ENCODE measurements at regions not wholly inside any gene's neighbourhood (a gene's known extent, or its start where the extent isn't known, plus 50 kb on each side); places are given as distances from the start of the nearest gene placed in this dataset.

DNA sequence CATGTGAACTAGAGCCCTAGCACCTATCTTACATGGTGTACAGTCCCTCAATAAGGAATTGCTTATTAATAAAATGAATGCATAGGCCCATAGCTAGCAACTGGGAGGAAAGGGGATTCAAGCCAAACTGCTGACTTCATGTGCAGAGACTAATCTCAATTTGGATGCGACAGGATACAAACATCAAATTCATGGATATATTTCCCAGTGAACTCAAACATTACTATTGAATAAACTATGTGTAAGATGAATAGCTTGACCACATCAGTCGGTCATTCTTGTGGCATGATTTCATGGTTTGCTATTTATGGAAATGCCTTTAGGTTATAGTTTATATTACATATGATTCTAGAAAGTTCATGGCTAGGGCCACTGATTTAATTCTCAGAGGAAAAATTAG lies 268.6 kb upstream of the SLITRK3 start:
- no peak for DNase-seq (ENCODE audit: low spot score in 2 of 2)
- whole genome bisulfite sequencing, 2 donors: 28 to 36% methylated on average over 2 of the region's 2 CpGs
- Histone ChIP-seq H3K36me3 (no peaks in the 10 kb centered on the region), H3K9me3 (no peaks in the 10 kb centered on the region), H3K27ac (no peak overlapping the region), H3K4me3 (no peak overlapping the region), H3K27me3 (no peaks in the 10 kb centered on the region), H3K4me1 (no peaks in the 10 kb centered on the region)
- TF ChIP-seq EP300 (IDR thresholded peaks at IDR 0.05): no peak
- TF ChIP-seq POLR2A (IDR thresholded peaks at IDR 0.05): no peak
- TF ChIP-seq, protein P1, sequence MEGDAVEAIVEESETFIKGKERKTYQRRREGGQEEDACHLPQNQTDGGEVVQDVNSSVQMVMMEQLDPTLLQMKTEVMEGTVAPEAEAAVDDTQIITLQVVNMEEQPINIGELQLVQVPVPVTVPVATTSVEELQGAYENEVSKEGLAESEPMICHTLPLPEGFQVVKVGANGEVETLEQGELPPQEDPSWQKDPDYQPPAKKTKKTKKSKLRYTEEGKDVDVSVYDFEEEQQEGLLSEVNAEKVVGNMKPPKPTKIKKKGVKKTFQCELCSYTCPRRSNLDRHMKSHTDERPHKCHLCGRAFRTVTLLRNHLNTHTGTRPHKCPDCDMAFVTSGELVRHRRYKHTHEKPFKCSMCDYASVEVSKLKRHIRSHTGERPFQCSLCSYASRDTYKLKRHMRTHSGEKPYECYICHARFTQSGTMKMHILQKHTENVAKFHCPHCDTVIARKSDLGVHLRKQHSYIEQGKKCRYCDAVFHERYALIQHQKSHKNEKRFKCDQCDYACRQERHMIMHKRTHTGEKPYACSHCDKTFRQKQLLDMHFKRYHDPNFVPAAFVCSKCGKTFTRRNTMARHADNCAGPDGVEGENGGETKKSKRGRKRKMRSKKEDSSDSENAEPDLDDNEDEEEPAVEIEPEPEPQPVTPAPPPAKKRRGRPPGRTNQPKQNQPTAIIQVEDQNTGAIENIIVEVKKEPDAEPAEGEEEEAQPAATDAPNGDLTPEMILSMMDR (IDR thresholded peaks at IDR 0.05): no peak

DNA sequence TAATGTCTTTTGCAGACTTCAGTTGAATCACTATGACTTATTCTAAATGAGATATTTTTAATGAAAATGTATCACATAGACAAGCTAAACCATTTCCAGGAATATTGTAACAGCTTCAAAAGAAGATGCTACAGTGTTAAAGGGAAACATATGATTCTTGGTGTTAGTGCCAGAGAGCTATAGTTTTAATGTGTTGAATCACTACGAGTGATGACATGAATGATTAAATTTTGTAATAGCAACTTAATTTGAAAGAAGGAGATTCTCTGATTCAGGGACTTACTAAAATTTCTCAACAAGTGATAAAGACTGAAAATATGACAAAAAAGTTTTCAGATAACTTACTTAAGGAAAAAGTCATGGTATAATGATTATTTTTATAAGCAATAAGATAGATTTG lies 267.3 kb upstream of the SLITRK3 start:
- no peaks in the 10 kb centered on the region for H3K4me1 ChIP-seq
- H3K27ac ChIP-seq: no peak overlapping the region

DNA sequence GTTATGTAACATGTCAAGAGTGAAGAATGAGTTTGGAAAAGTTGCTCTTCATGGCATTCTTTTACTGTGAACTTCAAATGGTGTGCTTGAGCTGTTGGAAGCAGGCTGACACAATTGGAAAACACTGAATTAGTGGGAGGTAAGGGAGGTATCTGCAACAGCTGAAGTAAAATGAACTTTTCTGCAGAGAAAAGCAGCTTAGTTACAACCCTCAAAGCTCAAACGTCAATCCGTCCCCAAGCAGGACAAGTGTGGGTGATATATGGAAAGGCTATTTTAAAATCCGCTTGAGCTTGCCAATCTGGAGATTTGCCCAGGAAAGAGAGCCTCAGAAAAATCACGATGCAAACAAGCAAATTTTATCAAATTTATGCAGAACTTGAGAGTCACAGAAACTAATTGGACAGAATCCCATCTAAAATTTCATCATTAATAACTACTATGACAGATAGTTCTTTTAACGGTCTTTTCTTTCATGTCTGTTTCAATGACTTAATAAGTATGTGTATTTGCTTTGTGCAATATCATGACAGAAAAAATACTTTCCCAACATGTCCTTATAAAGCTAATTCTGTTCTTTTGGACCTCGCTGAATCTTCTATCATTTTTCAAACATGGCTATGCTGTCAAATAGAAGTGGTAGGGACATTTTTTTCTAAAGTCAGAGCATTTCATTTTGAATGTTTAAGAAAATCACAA lies 266.6 kb upstream of the SLITRK3 start:
- no peaks in the 10 kb centered on the region for H3K36me3 ChIP-seq
- H3K9me3 ChIP-seq: no peaks in the 10 kb centered on the region
- H3K27me3 ChIP-seq: no peaks in the 10 kb centered on the region
- no peak for DNase-seq (ENCODE audit: low spot score in 2 of 2)
- no peak overlapping the region for H3K27ac ChIP-seq
- WGBS, 2 donors: 43 to 60% methylated on average over 6 of the region's 6 CpGs
- TF ChIP-seq POLR2A (IDR thresholded peaks at IDR 0.05) (no peak), EP300 (IDR thresholded peaks at IDR 0.05) (no peak)
- TF ChIP-seq, protein P1 (IDR thresholded peaks at IDR 0.05): no peak
- H3K4me3 ChIP-seq: no peak overlapping the region
- no peaks in the 10 kb centered on the region for H3K4me1 ChIP-seq

More for the DNA sequence above, 267.3 kb upstream of the SLITRK3 start:
- H3K36me3 ChIP-seq: no peaks in the 10 kb centered on the region
- DNase-seq (ENCODE audit: low spot score in 2 of 2): no peak
- H3K9me3 ChIP-seq: no peaks in the 10 kb centered on the region
- H3K4me3 ChIP-seq: no peak overlapping the region
- 74 to 87% methylated on average over 1 of the region's 1 CpG for WGBS, 2 donors
- TF ChIP-seq POLR2A (IDR thresholded peaks at IDR 0.05): no peak
- no peak for TF ChIP-seq EP300 (IDR thresholded peaks at IDR 0.05)
- TF ChIP-seq, protein P1 (IDR thresholded peaks at IDR 0.05): no peak
- no peaks in the 10 kb centered on the region for H3K27me3 ChIP-seq

DNA sequence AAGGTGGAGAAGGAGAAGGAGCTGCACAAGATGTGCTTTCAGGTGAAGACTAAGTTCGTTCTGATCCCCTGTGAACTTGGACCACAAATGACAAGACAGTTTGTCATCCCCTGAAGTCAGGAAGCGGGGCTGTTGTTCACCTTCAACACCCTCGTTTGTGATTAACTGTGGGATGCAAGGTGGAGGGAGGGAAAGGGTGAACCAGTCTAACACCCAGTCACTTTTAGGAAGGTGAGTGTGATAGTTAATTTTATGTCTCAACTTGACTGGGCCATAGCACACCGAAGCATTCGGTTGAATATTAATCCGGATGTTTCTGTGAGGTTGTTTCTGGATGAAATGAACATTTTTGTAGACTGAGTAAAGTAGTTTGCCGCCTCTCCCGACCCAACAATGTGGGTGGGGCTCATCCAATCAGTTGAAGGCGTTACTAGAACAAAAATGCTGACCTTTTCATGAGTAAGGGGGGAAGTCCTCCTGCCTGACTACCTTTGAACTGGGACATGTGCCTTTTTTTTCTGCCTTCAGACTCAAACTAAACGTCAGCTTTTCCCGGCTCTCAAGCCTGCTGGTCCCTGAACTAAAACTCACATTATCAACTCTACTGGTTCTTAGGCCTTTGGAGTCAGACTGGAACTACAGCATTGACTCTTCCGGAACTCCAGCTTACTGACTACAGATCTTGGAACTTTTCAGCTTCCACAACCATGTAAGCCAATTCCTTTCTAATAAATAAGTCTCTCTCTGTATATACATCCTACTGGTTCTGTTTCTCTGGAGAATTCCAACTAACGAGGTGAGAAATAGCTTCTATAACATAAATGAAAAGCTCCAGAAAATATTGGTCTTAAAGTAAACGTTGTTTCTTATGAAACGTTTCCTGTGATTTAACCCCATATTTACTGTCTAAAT lies 264.0 kb upstream of the SLITRK3 start:
- Histone ChIP-seq H3K36me3 (no peaks in the 10 kb centered on the region), H3K4me1 (no peaks in the 10 kb centered on the region), H3K4me3 (no peak overlapping the region), H3K27me3 (no peaks in the 10 kb centered on the region), H3K27ac (no peak overlapping the region), H3K9me3 (no peaks in the 10 kb centered on the region)
- TF ChIP-seq POLR2A (IDR thresholded peaks at IDR 0.05): no peak
- no peak for TF ChIP-seq EP300 (IDR thresholded peaks at IDR 0.05)
- TF ChIP-seq, protein P1 (IDR thresholded peaks at IDR 0.05): no peak
- DNase-seq (ENCODE audit: low spot score in 2 of 2): no peak
- WGBS, 2 donors: 64 to 70% methylated on average over 15 of the region's 15 CpGs

DNA sequence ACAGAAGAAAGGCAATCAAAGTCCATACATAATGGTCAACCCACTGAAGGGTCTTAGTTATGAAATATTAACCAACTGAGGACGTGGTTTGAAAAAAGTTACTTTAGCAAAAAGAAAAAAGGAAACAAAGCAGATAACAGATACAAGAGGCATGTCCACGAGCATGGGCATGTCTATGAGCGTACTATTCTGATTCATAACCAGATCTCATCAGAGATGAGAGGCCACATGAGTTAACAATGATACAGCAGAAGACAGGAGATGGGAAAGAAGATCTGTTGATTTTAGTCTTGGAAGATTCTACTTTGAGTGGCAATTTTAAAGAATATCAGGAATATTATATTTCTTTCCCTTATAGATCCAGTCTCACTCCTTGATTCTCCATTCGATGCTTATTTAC lies 262.9 kb upstream of the SLITRK3 start:
- peaks cover 0 to 4% (median 0%) of the 10 kb centered on the region in 4 donors for H3K9me3 ChIP-seq
- H3K4me3 ChIP-seq: no peak overlapping the region
- TF ChIP-seq EP300 (IDR thresholded peaks at IDR 0.05): no peak
- no peak for TF ChIP-seq POLR2A (IDR thresholded peaks at IDR 0.05)
- TF ChIP-seq, protein P1 (IDR thresholded peaks at IDR 0.05): no peak
- DNase-seq (ENCODE audit: low spot score in 2 of 2): no peak
- H3K4me1 ChIP-seq: no peaks in the 10 kb centered on the region
- H3K27ac ChIP-seq: no peak overlapping the region
- 71 to 77% methylated on average over 4 of the region's 4 CpGs for WGBS, 2 donors
- H3K27me3 ChIP-seq: no peaks in the 10 kb centered on the region
- no peaks in the 10 kb centered on the region for H3K36me3 ChIP-seq

Measured in tibial nerve (tissue), 4 donors.